SK-N-SH (cell line): ENCODE measurements at regions not wholly inside any gene's neighbourhood (a gene's known extent, or its start where the extent isn't known, plus 50 kb on each side); places are given as distances from the start of the nearest gene placed in this dataset.

Experiments used
- CTCF ChIA-PET: fragments of 300-600, 350-600 bp; formaldehyde crosslinking; extraction: SDS; loops from one replicate; lab custom pipeline; 2021; lab: Yijun Ruan, JAX
- POLR2A ChIA-PET: fragments of 350-600 bp; sonication (Branson Sonifier 250); formaldehyde crosslinking; extraction: SDS; loops from one replicate; lab custom pipeline; 2020; ENCODE audit warnings: antibody characterized with exemption, inconsistent platforms; lab: Yijun Ruan, JAX
- DNase-seq: peaks from one replicate; pipeline ENCODE4 v3.0.0; 2012
- H2AFZ ChIP-seq: fragments of 200-600 bp; sonication (generic); 2 replicates; pipeline ENCODE4 v1.8.1; 2016; ENCODE audit warnings: antibody characterized with exemption, mild to moderate bottlenecking, low read depth
- H3F3A ChIP-seq: fragments of 200-600 bp; sonication (generic); replicated peaks from 2 replicates; pipeline ENCODE3; 2016; ENCODE audit warnings: antibody characterized with exemption, mild to moderate bottlenecking; ENCODE audit not compliant: insufficient read depth
- H3K27ac ChIP-seq, 2 experiments: fragments of 200-500 bp in 1 of 2; fragments of 200-600 bp in 1 of 2; sonication (Bioruptor generic) in 1 of 2; sonication (generic), shearing (Covaris generic) in 1 of 2; 2 replicates each; pipeline versions ENCODE4 v1.5.1 to v1.6.1; 2014 to 2016; ENCODE audit warnings: low read depth in 2 of 2, inconsistent platforms in 1 of 2, low read length in 1 of 2, mild to moderate bottlenecking in 1 of 2, mixed read lengths in 1 of 2
- H3K27me3 ChIP-seq: fragments of 200-600 bp; sonication (generic), shearing (Covaris generic); 2 replicates; pipeline ENCODE4 v1.6.1; 2016; ENCODE audit warnings: mixed run types; ENCODE audit not compliant: insufficient read depth
- H3K36me3 ChIP-seq, 2 experiments: fragments of 200-500 bp in 1 of 2; fragments of 200-600 bp in 1 of 2; sonication (Bioruptor generic) in 1 of 2; sonication (generic) in 1 of 2; replicated peaks in 1 of 2; 2 replicates each; pipeline versions ENCODE3 to v1.5.1; 2014 to 2016; ENCODE audit warnings: low read length in 1 of 2, mild to moderate bottlenecking in 1 of 2; ENCODE audit not compliant: insufficient read depth in 2 of 2, control insufficient read depth in 1 of 2
- H3K4me1 ChIP-seq, 2 experiments: fragments of 200-500 bp in 1 of 2; fragments of 200-600 bp in 1 of 2; sonication (Bioruptor generic) in 1 of 2; sonication (generic), shearing (Covaris generic) in 1 of 2; 2 replicates each; pipeline versions ENCODE4 v1.5.1 to v1.6.1; 2014 to 2016; ENCODE audit warnings: low read depth in 1 of 2, low read length in 1 of 2, mixed run types in 1 of 2; ENCODE audit not compliant: insufficient read depth in 2 of 2, control insufficient read depth in 1 of 2
- H3K4me2 ChIP-seq: fragments of 200-600 bp; sonication (generic), shearing (Covaris generic); 2 replicates; pipeline ENCODE4 v1.6.1; 2017; ENCODE audit warnings: mixed run types
- H3K4me3 ChIP-seq, 2 experiments: fragments of 200-500 bp in 1 of 2; fragments of 200-600 bp in 1 of 2; sonication (Bioruptor generic) in 1 of 2; sonication (generic), shearing (Covaris generic) in 1 of 2; 2 replicates each; pipeline versions ENCODE4 v1.5.1 to v1.8.1; 2014 to 2016; ENCODE audit warnings: low read depth in 2 of 2, inconsistent platforms in 1 of 2, low read length in 1 of 2, mild to moderate bottlenecking in 1 of 2, mixed read lengths in 1 of 2, moderate library complexity in 1 of 2
- H3K79me2 ChIP-seq: fragments of 200-600 bp; sonication (generic); 2 replicates; pipeline ENCODE4 v1.8.1; 2017; ENCODE audit warnings: mild to moderate bottlenecking; ENCODE audit not compliant: insufficient read depth
- H3K9ac ChIP-seq: fragments of 200-600 bp; sonication (generic); 2 replicates; pipeline ENCODE4 v1.6.1; 2017; ENCODE audit warnings: mixed run types
- H3K9me2 ChIP-seq: fragments of 200-600 bp; sonication (generic); 2 replicates; pipeline ENCODE4 v1.6.1; 2017; ENCODE audit warnings: mixed run types
- H3K9me3 ChIP-seq: fragments of 200-600 bp; sonication (generic); 2 replicates; pipeline ENCODE4 v1.6.1; 2017; ENCODE audit warnings: mixed run types, mild to moderate bottlenecking, moderate library complexity
- H4K20me1 ChIP-seq: fragments of 200-600 bp; sonication (generic); 2 replicates; pipeline ENCODE4 v1.6.1; 2017; ENCODE audit warnings: mild to moderate bottlenecking, mixed run types; ENCODE audit not compliant: insufficient read depth
- CTCF ChIP-seq: fragments of 200-600 bp; sonication (generic); IDR thresholded peaks from 2 replicates; pipeline ENCODE4 v1.6.1; 2017; ENCODE audit warnings: antibody characterized with exemption, mild to moderate bottlenecking, moderate library complexity
- ELF1 ChIP-seq: IDR thresholded peaks from 2 replicates; pipeline ENCODE4 v1.4.0; 2012
- EZH2phosphoT487 ChIP-seq: fragments of 200-600 bp; sonication (generic); IDR thresholded peaks from 2 replicates; pipeline ENCODE4 v1.6.1; 2017; ENCODE audit warnings: low read depth, mixed run types, mild to moderate bottlenecking, antibody characterized with exemption, moderate library complexity, borderline replicate concordance
- FOXM1 ChIP-seq: IDR thresholded peaks from 2 replicates; pipeline ENCODE4 v1.4.0; 2012; ENCODE audit warnings: low read depth, mild to moderate bottlenecking
- GATA2 ChIP-seq: sonication (generic); formaldehyde crosslinking; IDR thresholded peaks from 2 replicates; pipeline ENCODE4 v1.5.0; 2020; ENCODE audit warnings: mild to moderate bottlenecking, missing genetic modification reagents
- JUND ChIP-seq: IDR thresholded peaks from 2 replicates; pipeline ENCODE4 v1.4.0; 2012
- MAX ChIP-seq: IDR thresholded peaks from 2 replicates; pipeline ENCODE4 v1.4.0; 2012; ENCODE audit warnings: low read depth
- NFIC ChIP-seq: IDR thresholded peaks from 2 replicates; pipeline ENCODE4 v1.4.0; 2012; ENCODE audit warnings: borderline replicate concordance
- NRF1 ChIP-seq: IDR thresholded peaks from 2 replicates; pipeline ENCODE4 v1.6.1; 2012; ENCODE audit warnings: low read depth, mild to moderate bottlenecking, low read length
- PBX3 ChIP-seq: IDR thresholded peaks from 2 replicates; pipeline ENCODE4; 2012
- POLR2AphosphoS5 ChIP-seq: IDR thresholded peaks from 2 replicates; pipeline ENCODE4 v1.6.1; 2012; ENCODE audit warnings: low read depth, low read length
- RCOR1 ChIP-seq: fragments of 150-350 bp; IDR thresholded peaks from 2 replicates; pipeline ENCODE4 v1.6.1; 2017; ENCODE audit warnings: antibody characterized with exemption, low read length
- RFX5 ChIP-seq: IDR thresholded peaks from 2 replicates; pipeline ENCODE4 v1.6.1; 2012; ENCODE audit warnings: mild to moderate bottlenecking, improper control_type of control experiment, low read length
- SMC3 ChIP-seq: IDR thresholded peaks from 2 replicates; pipeline ENCODE4 v1.6.1; 2012; ENCODE audit warnings: low read depth, low read length, improper control_type of control experiment
- TAF1 ChIP-seq: IDR thresholded peaks from 2 replicates; pipeline ENCODE4 v1.6.1; 2012; ENCODE audit warnings: low read depth, mild to moderate bottlenecking, low read length, moderate library complexity, borderline replicate concordance
- TCF12 ChIP-seq: IDR thresholded peaks from 2 replicates; pipeline ENCODE4 v1.4.0; 2012
- USF1 ChIP-seq: IDR thresholded peaks from 2 replicates; pipeline ENCODE4 v1.4.0; 2012; ENCODE audit warnings: low read depth, borderline replicate concordance
- USF2 ChIP-seq: fragments of 150-350 bp; IDR thresholded peaks from 2 replicates; pipeline ENCODE4 v1.6.1; 2017; ENCODE audit warnings: antibody characterized with exemption, low read length, low read depth, borderline replicate concordance
- YY1 ChIP-seq: IDR thresholded peaks from 2 replicates; pipeline ENCODE4 v1.4.0; 2012; ENCODE audit warnings: low read depth, mild to moderate bottlenecking
- ZBTB33 ChIP-seq: IDR thresholded peaks from 2 replicates; pipeline ENCODE4 v1.4.0; 2012; ENCODE audit warnings: low read depth, borderline replicate concordance
- WGBS: methylation state at CpG from one replicate; pipeline ENCODE4 v1.1.6; 2017; ENCODE audit warnings: low lambda C conversion rate; 5-methylcytosine and 5-hydroxymethylcytosine counted together

- DNase-seq = no peak
- no peak overlapping the region for H3K4me3 ChIP-seq
- H3K27me3 ChIP-seq = no peaks in the 10 kb centered on the region
- no peaks in the 10 kb centered on the region; a peak in 1 of 4 replicates for H3K4me1 ChIP-seq
- no peak overlapping the region for H3K4me2 ChIP-seq
- 0% methylated on average over 2 of the region's 2 CpGs for WGBS
- ChIA-PET CTCF (no interaction called here), POLR2A (no interaction called here)
- no peak overlapping the region for H3K9ac ChIP-seq
- no peak overlapping the region for H2AFZ ChIP-seq
- no peaks in the 10 kb centered on the region for H4K20me1 ChIP-seq
- no peaks in the 10 kb centered on the region for H3K9me2 ChIP-seq
- no peak overlapping the region for H3K27ac ChIP-seq
- TF ChIP-seq RCOR1 = no peak
- no peak for TF ChIP-seq SMC3
- no peak for TF ChIP-seq USF1
- no peak for TF ChIP-seq NFIC
- TF ChIP-seq POLR2AphosphoS5 = no peak
- TF ChIP-seq EZH2phosphoT487 = no peak
- no peak for TF ChIP-seq MAX
- no peak for TF ChIP-seq NRF1
- no peak for TF ChIP-seq ZBTB33
- TF ChIP-seq RFX5 = no peak
- no peak for TF ChIP-seq USF2
- TF ChIP-seq PBX3 = no peak
- no peak for TF ChIP-seq YY1
- no peak for TF ChIP-seq TAF1
- TF ChIP-seq JUND = no peak
- no peak for TF ChIP-seq TCF12
- TF ChIP-seq FOXM1 = no peak
- no peak for TF ChIP-seq CTCF
- no peak for TF ChIP-seq ELF1
- no peak for TF ChIP-seq GATA2 (CRISPR knock-in tag)
- H3K9me3 ChIP-seq = no peaks in the 10 kb centered on the region
- no peaks in the 10 kb centered on the region for H3K79me2 ChIP-seq
- H3K36me3 ChIP-seq = no peaks in the 10 kb centered on the region
- H3F3A ChIP-seq = no peaks in the 10 kb centered on the region
Measured at GRCh38 chr6:150697515-150697914, 97.8 kb downstream of the PLEKHG1 start.
